ENCODE measurements at regions not wholly inside any gene's neighbourhood (a gene's known extent, or its start where the extent isn't known, plus 50 kb on each side); places are given as distances from the start of the nearest gene placed in this dataset.

DNA sequence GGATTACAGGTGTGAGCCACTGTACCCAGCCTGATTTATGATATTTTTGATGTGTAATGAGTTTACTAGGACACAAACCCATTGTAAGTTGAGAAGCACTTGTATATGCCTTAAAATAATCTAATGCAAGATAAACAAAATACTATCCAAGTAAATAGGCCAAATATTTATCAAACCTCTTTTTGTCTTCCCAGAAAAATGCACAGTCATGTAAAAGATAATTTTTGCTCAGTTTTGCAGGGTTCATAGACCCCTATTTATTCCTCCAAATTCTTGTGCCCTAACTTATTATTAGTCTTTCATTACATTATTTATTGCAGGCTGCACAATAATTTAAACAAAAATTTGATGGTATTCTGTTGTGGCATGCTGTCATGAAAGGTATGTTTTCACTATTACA lies 1290.7 kb downstream of the STIM2 start (continued):
- TF ChIP-seq, protein P1, sequence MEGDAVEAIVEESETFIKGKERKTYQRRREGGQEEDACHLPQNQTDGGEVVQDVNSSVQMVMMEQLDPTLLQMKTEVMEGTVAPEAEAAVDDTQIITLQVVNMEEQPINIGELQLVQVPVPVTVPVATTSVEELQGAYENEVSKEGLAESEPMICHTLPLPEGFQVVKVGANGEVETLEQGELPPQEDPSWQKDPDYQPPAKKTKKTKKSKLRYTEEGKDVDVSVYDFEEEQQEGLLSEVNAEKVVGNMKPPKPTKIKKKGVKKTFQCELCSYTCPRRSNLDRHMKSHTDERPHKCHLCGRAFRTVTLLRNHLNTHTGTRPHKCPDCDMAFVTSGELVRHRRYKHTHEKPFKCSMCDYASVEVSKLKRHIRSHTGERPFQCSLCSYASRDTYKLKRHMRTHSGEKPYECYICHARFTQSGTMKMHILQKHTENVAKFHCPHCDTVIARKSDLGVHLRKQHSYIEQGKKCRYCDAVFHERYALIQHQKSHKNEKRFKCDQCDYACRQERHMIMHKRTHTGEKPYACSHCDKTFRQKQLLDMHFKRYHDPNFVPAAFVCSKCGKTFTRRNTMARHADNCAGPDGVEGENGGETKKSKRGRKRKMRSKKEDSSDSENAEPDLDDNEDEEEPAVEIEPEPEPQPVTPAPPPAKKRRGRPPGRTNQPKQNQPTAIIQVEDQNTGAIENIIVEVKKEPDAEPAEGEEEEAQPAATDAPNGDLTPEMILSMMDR (IDR thresholded peaks at IDR 0.05) = no peak
- no peak for TF ChIP-seq FOXJ3 (CRISPR knock-in tag; IDR thresholded peaks at IDR 0.05)
- no peak for TF ChIP-seq RFX5 (IDR thresholded peaks at IDR 0.05; ENCODE audit: low read length)
- TF ChIP-seq, protein P2, sequence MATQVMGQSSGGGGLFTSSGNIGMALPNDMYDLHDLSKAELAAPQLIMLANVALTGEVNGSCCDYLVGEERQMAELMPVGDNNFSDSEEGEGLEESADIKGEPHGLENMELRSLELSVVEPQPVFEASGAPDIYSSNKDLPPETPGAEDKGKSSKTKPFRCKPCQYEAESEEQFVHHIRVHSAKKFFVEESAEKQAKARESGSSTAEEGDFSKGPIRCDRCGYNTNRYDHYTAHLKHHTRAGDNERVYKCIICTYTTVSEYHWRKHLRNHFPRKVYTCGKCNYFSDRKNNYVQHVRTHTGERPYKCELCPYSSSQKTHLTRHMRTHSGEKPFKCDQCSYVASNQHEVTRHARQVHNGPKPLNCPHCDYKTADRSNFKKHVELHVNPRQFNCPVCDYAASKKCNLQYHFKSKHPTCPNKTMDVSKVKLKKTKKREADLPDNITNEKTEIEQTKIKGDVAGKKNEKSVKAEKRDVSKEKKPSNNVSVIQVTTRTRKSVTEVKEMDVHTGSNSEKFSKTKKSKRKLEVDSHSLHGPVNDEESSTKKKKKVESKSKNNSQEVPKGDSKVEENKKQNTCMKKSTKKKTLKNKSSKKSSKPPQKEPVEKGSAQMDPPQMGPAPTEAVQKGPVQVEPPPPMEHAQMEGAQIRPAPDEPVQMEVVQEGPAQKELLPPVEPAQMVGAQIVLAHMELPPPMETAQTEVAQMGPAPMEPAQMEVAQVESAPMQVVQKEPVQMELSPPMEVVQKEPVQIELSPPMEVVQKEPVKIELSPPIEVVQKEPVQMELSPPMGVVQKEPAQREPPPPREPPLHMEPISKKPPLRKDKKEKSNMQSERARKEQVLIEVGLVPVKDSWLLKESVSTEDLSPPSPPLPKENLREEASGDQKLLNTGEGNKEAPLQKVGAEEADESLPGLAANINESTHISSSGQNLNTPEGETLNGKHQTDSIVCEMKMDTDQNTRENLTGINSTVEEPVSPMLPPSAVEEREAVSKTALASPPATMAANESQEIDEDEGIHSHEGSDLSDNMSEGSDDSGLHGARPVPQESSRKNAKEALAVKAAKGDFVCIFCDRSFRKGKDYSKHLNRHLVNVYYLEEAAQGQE (IDR thresholded peaks at IDR 0.05; ENCODE audit: low read depth, low read length) = no peak
- no peak for TF ChIP-seq TCF12 (IDR thresholded peaks at IDR 0.05)

GRCh38 chr4:28167411-28167810 lies 1306.8 kb downstream of the STIM2 start:
- Histone ChIP-seq H3K79me2 (ENCODE audit: insufficient read depth) (no peaks in the 10 kb centered on the region), H3K27me3 (ENCODE audit: insufficient read depth) (no peaks in the 10 kb centered on the region), H3K9ac (no peak overlapping the region), H3F3A (replicated peaks; ENCODE audit: insufficient read depth) (no peaks in the 10 kb centered on the region), H3K36me3 (replicated peaks in 1 of 2; ENCODE audit: control insufficient read depth in 1 of 2, insufficient read depth in 2 of 2, low read length in 1 of 2) (no peaks in the 10 kb centered on the region), H3K4me3 (ENCODE audit: low read depth in 2 of 2, low read length in 1 of 2) (no peak overlapping the region), H3K4me1 (ENCODE audit: control insufficient read depth in 1 of 2, insufficient read depth in 2 of 2, low read depth in 1 of 2, low read length in 1 of 2) (no peaks in the 10 kb centered on the region), H3K4me2 (no peak overlapping the region), H4K20me1 (ENCODE audit: insufficient read depth) (no peaks in the 10 kb centered on the region), H3K9me2 (no peaks in the 10 kb centered on the region), H2AFZ (ENCODE audit: low read depth) (no peak overlapping the region), H3K9me3 (no peaks in the 10 kb centered on the region; the same call in 1 of the 2 replicates), H3K27ac (ENCODE audit: low read depth in 2 of 2, low read length in 1 of 2) (no peak overlapping the region)
- POLR2A ChIA-PET = no interaction called here
- TF ChIP-seq, protein P2 (IDR thresholded peaks at IDR 0.05; ENCODE audit: low read depth, low read length) = no peak
- TF ChIP-seq GABPA (IDR thresholded peaks at IDR 0.05; ENCODE audit: low read depth) (no peak), JUND (IDR thresholded peaks at IDR 0.05) (no peak), ELF1 (IDR thresholded peaks at IDR 0.05) (no peak), FOXJ3 (CRISPR knock-in tag; IDR thresholded peaks at IDR 0.05) (no peak), POLR2AphosphoS5 (IDR thresholded peaks at IDR 0.05; ENCODE audit: low read depth, low read length) (no peak), TAF1 (IDR thresholded peaks at IDR 0.05; ENCODE audit: borderline replicate concordance, low read depth, low read length) (no peak), RXRA (IDR thresholded peaks at IDR 0.05; ENCODE audit: borderline replicate concordance, low read depth) (no peak), IRF3 (IDR thresholded peaks at IDR 0.05; ENCODE audit: low read depth, low read length) (no peak), SMC3 (IDR thresholded peaks at IDR 0.05; ENCODE audit: low read depth, low read length) (no peak), CHD2 (IDR thresholded peaks at IDR 0.05; ENCODE audit: low read length, partially characterized antibody) (no peak), MXI1 (IDR thresholded peaks at IDR 0.05; ENCODE audit: low read depth, low read length) (no peak)
- WGBS (ENCODE audit: low lambda C conversion rate) = 13% methylated on average over 1 of the region's 1 CpG
- CTCF ChIA-PET = no interaction called here
- no peak for DNase-seq

Measured in SK-N-SH (cell line).